ENCODE measurements at regions not wholly inside any gene's neighbourhood (a gene's known extent, or its start where the extent isn't known, plus 50 kb on each side); places are given as distances from the start of the nearest gene placed in this dataset.

DNA sequence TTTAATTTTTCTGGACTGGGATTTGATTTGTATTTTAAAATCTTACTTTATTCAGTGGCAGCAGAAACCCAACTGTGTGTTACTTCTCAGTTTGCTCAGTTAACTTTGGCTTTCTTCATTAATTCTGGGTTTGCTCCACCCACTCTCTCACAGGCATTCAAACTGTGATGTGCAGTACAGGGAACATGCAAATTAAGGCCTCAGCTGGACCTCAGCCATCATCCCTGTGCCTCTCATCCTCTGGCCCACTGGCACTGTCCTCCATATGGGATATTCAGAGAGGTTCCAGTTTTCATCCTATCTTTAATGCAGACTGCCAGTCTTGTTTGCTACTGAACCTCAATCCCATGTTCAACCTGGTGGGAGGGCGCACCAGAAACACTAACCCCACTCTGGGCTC, 743.4 kb upstream of the IGFBP3 start:
- TF ChIP-seq, protein P1, sequence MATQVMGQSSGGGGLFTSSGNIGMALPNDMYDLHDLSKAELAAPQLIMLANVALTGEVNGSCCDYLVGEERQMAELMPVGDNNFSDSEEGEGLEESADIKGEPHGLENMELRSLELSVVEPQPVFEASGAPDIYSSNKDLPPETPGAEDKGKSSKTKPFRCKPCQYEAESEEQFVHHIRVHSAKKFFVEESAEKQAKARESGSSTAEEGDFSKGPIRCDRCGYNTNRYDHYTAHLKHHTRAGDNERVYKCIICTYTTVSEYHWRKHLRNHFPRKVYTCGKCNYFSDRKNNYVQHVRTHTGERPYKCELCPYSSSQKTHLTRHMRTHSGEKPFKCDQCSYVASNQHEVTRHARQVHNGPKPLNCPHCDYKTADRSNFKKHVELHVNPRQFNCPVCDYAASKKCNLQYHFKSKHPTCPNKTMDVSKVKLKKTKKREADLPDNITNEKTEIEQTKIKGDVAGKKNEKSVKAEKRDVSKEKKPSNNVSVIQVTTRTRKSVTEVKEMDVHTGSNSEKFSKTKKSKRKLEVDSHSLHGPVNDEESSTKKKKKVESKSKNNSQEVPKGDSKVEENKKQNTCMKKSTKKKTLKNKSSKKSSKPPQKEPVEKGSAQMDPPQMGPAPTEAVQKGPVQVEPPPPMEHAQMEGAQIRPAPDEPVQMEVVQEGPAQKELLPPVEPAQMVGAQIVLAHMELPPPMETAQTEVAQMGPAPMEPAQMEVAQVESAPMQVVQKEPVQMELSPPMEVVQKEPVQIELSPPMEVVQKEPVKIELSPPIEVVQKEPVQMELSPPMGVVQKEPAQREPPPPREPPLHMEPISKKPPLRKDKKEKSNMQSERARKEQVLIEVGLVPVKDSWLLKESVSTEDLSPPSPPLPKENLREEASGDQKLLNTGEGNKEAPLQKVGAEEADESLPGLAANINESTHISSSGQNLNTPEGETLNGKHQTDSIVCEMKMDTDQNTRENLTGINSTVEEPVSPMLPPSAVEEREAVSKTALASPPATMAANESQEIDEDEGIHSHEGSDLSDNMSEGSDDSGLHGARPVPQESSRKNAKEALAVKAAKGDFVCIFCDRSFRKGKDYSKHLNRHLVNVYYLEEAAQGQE (IDR thresholded peaks at IDR 0.05; ENCODE audit: insufficient read depth in 1 of 2, low read depth in 2 of 2, low read length in 2 of 2), result no peak
- no peak for TF ChIP-seq SIN3A (IDR thresholded peaks at IDR 0.05; ENCODE audit: borderline replicate concordance, insufficient read depth, low read length)

DNA sequence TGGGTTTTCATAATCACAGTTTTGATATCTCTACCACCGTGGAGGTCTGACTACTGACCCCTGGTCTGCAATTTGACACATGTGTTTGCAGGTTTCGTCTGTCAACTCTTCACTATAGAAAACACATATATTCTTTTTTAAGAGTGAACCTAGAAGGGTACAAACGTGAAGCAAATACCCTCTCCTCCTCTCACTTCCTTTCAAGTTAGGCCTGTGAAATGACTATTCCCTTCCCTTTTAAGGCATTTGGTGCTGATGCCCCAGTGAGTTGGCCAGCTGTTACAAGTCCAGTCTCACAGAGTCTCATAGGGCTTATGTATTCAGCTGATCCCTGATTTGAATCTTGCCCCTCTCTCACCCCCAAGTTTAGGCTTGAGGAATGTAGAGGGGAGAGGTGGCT, 742.0 kb upstream of the IGFBP3 start:
- TF ChIP-seq POLR2AphosphoS5 (IDR thresholded peaks at IDR 0.05; ENCODE audit: low read depth, low read length) (no peak), TAF1 (IDR thresholded peaks at IDR 0.05; ENCODE audit: borderline replicate concordance, insufficient read depth, low read length) (no peak)
- TF ChIP-seq, protein P1 (IDR thresholded peaks at IDR 0.05; ENCODE audit: insufficient read depth in 1 of 2, low read depth in 2 of 2, low read length in 2 of 2), result no peak

DNA sequence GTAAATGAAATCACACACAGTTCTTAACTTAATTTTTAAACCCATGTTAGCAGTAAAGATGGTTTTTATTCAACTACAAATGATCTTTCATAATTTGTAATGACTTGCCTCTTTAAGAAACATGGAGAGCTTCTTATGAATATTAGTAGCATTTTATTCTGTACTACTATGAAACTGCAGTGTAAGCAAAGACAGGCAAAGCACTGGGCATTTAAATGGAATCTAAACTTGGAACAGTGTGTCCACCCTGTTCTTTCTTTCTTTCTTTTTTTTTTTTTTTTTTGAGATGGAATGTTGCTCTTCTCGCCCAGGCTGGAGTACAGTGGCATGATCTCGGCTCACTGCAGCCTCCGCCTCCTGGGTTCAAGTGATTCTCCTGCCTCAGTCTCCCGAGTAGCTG, 740.4 kb upstream of the IGFBP3 start:
- TF ChIP-seq FOXP2 (optimal IDR thresholded peaks at IDR 0.05; ENCODE audit: borderline replicate concordance, extremely low read depth, extremely low read length, insufficient read depth) (no peak), TAF1 (IDR thresholded peaks at IDR 0.05; ENCODE audit: borderline replicate concordance, insufficient read depth, low read length) (no peak), POLR2AphosphoS5 (IDR thresholded peaks at IDR 0.05; ENCODE audit: low read depth, low read length) (no peak), SIN3A (IDR thresholded peaks at IDR 0.05; ENCODE audit: borderline replicate concordance, insufficient read depth, low read length) (no peak)
- TF ChIP-seq, protein P1 (IDR thresholded peaks at IDR 0.05; ENCODE audit: insufficient read depth in 1 of 2, low read depth in 2 of 2, low read length in 2 of 2), result no peak

DNA sequence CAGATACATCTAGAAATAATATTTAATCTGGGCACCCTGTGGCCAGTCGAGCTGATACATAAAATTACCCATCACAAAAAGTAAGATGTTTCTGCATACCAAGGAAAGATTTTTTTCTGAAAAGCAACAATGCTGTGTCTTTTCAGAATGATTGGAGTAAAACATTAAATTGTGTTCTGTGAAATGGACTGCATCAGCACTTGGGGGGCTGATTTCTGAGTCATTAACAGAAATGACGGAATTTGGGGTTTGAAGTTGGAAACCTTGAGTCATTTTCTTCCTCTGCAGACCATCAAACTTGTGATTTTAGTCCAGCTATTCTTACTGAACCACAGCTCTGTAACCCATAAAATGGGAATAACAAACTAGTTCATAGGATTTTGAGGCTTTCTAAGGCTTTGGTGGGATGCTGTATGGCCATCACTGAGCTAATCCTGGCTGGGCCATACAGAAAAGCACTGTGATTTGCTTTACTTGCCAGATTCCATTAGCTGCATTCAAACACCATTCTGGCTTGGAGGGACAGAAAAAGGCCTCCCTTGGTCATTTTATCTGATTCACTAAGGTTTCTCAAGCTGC, 739.4 kb upstream of the IGFBP3 start:
- TF ChIP-seq, protein P1 (IDR thresholded peaks at IDR 0.05; ENCODE audit: insufficient read depth in 1 of 2, low read depth in 2 of 2, low read length in 2 of 2), result no peak
- TF ChIP-seq POLR2AphosphoS5 (IDR thresholded peaks at IDR 0.05; ENCODE audit: low read depth, low read length) (no peak), TAF1 (IDR thresholded peaks at IDR 0.05; ENCODE audit: borderline replicate concordance, insufficient read depth, low read length) (no peak)

DNA sequence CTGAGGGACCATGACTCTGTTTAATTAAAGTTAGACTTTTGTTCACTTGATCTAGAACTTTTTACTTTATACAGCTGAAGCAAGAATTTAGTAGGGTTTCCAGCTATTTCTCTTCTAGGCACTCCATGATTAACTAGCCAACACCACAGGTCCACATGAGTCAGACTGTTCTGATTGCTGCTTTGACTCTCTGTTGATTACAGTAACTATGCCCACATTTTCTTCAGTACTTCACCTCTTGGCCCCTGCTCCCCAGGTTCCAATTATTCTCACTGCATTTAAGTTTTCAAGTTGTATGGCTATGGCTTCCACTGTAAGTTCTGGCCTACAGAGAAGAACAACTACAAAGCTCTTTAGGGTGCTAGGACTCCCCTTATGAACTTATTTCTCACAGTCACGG, 737.2 kb upstream of the IGFBP3 start:
- TF ChIP-seq SIN3A (IDR thresholded peaks at IDR 0.05; ENCODE audit: borderline replicate concordance, insufficient read depth, low read length) (no peak), POLR2AphosphoS5 (IDR thresholded peaks at IDR 0.05; ENCODE audit: low read depth, low read length) (no peak), FOXP2 (optimal IDR thresholded peaks at IDR 0.05; ENCODE audit: borderline replicate concordance, extremely low read depth, extremely low read length, insufficient read depth) (no peak), TAF1 (IDR thresholded peaks at IDR 0.05; ENCODE audit: borderline replicate concordance, insufficient read depth, low read length) (no peak)
- TF ChIP-seq, protein P1 (IDR thresholded peaks at IDR 0.05; ENCODE audit: insufficient read depth in 1 of 2, low read depth in 2 of 2, low read length in 2 of 2), result no peak
